HG03108 (cell line): ENCODE measurements at regions not wholly inside any gene's neighbourhood (a gene's known extent, or its start where the extent isn't known, plus 50 kb on each side); places are given as distances from the start of the nearest gene placed in this dataset.

Source experiments
- ATAC-seq: cut with Tn5 transposase; IDR thresholded peaks from one replicate; pipeline ENCODE4 v1.9.1; 2021; ENCODE audit warnings: moderate library complexity; ENCODE audit not compliant: unreplicated experiment

DNA sequence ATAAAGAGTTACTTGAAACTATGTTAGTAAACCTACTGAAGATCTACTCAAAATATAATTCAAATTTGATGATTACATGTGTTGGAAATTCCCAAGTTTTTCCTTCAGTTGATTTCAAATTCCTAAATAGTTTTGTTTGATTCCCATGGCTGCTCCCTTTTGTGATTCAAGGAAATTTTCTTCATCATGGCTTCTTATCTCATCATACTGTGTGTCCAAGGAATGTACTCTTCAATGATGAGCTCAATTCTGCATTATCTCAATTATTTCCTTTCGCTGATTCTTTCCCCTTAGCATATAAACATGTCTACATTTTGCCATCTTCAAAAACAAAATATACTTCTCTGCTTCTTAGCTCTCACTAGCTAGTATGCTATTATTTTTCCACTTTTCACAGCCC lies 460.4 kb upstream of the NAALADL2 start:
- no peak for ATAC-seq

DNA sequence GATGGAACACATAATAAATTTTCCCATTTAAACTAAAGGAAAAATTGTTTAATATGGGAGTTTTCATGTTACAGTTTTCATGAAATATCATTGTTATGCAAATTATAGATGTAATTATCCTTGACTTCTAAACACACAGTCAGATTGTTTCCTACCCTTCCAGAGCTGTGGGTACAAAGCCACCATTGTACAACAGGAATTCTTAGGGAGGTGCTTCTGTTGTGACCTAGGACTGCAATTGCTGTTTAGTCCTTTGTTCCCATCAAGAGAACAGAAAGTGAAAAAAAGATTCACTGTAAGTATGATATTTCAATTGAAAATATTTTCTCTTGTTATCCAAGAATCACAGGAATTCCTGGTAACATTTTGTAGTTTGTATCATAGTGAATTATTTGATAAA lies 455.3 kb upstream of the NAALADL2 start:
- no peak for ATAC-seq

DNA sequence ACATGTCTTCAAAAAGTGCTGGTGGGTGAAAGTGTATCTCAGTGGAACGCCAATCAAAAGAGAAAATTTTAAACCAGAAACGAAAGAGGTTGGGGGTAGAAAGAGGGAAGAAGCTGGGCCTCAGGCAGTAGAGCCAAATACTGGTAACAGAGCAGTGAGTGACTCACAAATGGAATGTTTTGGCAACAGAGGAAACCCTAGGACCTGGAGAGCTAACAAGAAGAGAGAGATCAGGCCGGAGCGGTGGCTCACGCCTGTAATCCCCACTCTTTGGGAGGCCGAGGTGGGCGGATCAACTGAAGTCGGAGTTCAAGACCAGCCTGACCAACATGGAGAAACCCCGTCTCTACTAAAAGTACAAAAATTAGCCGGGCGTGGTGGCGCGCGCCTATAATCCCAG lies 450.8 kb upstream of the NAALADL2 start:
- no peak for ATAC-seq

DNA sequence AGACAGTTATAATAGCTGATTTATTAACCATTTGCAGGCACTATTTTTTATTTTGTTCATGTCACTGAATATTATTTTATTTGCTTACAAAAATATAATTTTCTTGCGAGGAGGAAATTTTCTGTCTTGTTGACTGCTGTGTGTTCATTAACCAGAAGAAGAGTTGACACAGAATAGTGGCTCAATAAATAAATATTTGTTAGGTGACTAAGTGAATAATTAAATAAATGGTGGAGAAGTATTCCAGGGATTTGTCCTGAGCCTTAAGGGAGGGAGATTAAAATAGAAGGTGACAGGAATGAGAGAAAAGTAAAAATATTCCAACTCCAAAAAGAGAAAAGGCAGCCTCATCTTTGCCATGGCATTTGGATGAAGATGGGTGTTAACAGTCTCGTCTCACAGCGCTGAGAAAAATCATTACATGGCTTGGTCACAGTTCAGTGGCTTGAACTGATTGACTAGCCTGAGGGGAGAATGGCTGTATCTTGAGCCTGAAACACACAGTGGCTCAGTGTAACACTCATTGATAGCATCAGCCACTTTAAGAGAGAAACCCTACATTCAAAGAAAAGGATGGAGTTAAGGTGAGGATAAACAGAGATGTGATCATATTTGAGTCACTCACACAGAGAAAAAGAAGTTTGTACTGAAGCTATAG lies 449.9 kb upstream of the NAALADL2 start:
- no peak for ATAC-seq

DNA sequence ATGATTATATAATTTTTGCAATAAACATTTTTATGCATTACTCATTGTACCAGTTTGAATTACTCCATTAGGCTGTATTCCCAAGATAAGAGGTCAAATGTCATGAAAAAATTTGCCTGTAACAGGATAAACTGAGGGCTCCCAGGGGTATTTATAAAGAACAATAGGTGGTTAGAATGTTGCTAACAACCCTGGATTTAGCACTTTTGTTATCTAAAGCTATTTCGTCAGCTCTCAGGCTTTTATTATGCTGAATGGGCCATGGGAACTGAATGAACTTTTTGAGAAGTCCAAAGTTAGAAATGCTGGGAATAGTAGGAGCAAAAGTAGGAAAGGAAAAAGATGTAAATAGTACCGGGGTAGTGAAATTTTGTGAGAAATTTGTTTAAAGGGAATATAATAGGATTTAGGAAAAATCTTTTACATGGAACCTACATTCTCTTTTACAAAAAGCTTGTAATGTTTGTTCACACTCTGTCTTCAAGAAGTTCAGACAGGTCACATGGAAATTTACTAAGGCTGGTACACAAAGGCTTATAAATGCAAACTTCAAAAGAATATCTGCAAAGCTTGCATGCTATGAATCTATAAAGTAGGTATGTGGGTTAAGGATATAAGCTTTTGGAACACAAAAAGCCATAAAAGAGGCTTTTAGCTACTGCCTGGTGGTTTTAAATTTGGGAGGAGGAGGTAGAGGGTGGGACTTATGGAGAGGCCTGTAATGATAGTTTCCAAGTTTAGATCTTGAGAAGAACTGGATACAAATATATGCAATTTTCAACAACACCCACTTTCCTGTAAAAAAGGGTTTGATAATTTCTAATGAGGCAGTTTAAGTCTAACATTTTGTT lies 445.8 kb upstream of the NAALADL2 start:
- no peak for ATAC-seq

DNA sequence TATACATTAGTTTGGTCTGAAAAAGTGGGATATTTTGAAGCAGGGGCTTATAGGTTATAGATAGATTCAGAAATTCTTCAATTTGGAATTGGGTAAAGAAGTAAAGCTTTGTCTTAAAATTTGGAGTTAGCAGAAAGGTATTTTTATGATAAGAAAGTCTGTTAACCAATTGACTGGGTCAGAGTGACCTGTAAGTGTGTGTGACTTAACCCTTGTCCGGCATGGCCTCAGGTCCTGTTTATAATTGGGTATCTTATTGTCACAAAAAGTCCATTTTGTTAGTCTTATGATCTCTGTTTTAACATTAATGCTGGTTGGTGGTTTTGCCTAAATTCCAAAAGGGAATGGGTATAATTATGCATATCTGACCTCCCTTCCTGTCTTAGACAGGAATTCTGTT lies 444.2 kb upstream of the NAALADL2 start:
- no peak for ATAC-seq

DNA sequence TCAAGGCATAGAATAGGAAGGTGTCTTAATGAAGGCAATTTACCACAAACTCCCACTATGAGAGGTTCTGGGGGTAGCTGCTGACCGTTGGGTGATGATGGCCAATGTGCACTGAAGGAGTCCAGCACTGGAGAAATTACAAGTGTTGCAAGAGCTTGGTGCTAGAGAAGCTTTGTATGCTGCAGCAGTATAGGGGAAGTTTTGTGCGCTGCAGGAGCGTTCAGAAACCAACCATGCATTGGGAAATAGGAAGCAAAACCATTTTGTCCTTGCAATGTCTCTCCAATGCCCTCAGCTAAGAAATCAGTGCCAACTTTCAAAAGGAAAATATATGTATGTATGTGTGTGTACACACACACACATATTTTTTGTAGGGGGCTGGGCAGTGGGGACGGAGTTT lies 441.6 kb upstream of the NAALADL2 start:
- ATAC-seq: no peak

DNA sequence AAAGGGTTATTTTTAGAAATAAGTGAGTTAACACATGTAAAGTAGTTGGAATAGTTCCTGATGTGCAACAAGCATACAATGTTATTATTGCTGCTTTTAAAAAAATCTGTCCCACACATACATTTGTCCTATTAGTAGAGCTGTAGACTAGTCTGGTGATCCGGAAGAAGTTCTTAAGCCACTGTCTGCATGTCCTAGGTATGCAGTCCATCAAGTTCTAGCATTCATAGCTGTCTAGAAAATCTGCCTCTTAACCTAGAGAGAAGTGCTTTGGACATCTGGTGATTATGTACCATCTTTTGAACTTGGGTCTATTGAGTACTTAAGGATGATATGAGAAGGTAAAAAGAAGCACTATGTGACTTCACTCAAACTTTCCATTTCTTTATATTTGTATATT lies 439.9 kb upstream of the NAALADL2 start:
- no peak for ATAC-seq

DNA sequence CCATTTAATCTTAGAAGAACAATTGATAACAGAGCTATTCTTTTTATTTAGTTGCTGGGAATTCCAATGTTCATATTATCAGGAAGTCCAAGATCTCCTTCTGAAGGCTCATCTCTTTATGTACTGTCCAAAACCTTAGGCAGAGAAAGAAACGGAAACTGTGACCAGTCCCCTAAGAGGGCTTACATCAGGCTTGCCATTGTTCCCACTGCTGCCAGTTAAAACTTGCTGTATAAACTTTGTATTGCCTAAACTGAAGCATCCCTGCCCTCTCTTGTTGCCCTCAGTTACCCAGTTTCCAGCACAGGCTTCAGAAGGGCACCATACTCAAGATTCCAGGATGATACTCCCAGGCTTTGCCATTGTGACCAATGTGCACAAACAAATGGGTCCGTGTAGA lies 435.2 kb upstream of the NAALADL2 start:
- no peak for ATAC-seq

DNA sequence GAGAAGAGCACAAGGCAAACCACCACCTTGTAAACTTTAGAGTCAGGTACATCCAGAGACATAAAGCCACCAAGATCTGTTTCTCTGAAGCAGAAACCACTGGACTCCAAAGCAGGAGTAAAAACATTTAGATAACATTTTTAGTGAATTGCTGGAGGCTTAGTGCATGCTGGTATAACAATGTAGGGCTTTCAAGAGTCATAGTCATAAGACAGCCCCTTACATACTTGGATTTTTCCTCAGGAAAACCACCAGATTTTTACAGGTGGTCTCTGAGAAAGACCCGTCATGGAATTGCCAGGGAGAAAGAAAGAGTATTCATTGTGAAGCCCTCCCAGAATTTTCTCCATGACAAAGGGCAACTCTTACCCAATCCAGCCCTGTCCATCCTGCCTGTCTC lies 434.5 kb upstream of the NAALADL2 start:
- no peak for ATAC-seq

DNA sequence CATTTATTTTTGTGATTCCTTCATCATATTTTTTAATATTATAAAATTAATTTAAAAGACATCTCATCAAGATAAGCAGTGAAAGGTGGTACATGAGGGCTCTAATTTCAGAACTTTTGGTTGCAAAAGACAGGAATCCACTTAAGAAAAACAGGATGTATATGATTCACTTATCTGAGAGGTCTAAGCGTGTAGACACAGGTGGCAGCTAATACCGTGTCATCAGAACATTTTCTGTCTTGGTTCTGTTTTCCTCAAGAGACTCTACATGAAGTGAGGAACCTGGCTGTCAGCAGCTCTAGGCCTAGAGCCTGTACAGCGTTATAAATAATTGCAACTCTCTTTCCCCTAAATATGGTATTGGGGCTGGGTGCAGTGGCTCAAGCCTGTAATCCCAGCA lies 433.7 kb upstream of the NAALADL2 start:
- ATAC-seq: no peak

DNA sequence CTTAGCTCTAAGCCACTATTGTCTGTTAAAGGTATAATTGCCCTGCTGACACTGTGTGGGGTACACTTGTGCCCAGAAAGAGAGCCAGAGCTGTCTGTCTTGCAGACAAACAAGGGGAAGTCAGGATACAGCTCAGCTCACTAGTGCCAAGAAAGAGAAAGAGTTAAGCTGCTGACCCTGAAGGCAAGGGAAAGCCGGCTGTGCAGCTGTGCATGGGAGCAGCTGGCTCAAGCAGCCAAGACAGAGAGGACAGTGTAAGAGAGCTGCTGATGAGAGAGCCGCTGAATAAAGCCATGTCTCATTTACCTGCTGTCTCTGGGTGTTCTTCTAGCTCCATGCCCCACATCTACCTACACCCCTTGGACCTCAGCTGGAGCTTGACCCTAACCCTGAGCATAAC lies 428.1 kb upstream of the NAALADL2 start:
- ATAC-seq: no peak

DNA sequence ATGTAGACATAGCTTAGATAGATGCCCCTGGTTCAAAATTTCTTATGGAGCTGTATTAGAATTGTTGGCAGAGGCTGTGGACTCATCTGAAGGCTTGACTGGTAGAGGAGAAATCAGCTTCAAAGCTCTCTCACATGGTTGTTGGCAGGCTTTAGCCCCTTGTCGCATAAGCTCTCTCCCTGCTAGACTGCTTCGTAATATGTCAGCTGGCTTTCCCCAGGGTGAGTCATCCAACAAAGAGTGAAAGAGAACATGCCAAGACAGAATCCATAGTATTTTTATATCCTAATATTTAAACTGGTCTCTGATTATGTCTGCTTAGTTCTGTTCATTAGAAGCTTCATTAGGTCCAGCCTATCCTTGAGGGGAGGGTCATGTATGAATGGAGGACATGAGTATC lies 427.4 kb upstream of the NAALADL2 start:
- no peak for ATAC-seq

DNA sequence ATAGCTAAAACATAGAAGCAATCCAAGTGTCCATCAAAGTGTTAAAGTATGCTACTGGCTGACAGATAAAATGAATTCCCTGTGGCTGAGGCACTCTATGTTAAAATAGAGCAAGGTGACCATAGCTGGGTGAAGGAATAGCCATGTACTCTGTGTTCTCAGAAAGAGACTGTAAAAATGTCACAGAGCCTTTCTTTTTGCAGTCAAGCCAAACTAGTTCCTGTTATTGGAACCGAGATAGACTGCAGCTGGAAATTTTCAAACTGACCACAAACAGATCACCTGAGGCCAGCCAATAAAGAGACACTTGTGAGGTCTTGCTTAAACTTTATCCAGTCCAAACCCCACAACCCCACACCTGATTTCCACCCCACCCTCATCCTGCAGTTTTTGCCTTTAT lies 422.8 kb upstream of the NAALADL2 start:
- ATAC-seq: no peak

DNA sequence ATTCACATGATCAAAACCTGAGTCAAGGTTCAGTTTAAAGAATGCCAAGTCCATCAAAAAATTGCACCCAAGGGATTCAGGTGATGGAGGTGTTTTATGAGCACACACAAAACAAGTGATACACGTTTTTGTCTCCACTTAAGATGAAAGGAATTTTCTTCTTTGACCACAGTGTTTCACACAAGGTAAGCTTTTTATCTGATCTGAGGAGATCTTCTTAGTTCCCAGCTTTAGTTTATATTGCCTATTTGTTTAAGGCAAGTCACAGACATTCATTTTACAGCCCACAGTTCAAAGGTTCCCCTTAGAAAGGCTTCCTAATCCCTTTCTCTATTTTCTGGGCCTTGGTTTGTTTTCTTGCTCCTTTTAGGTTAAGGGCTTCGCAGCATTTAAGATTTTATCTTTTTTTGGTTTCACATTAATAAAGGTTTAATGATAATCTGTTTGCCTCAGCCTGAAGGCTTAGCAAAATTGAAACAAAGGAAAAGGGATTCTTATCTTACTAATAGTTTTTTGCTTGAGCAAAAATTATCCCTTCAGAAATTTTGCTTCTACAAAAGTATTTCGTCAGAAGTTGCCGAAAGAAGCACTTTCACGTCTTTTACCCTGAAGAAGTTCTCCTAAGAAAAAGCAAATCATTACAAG lies 420.5 kb upstream of the NAALADL2 start:
- no peak for ATAC-seq

DNA sequence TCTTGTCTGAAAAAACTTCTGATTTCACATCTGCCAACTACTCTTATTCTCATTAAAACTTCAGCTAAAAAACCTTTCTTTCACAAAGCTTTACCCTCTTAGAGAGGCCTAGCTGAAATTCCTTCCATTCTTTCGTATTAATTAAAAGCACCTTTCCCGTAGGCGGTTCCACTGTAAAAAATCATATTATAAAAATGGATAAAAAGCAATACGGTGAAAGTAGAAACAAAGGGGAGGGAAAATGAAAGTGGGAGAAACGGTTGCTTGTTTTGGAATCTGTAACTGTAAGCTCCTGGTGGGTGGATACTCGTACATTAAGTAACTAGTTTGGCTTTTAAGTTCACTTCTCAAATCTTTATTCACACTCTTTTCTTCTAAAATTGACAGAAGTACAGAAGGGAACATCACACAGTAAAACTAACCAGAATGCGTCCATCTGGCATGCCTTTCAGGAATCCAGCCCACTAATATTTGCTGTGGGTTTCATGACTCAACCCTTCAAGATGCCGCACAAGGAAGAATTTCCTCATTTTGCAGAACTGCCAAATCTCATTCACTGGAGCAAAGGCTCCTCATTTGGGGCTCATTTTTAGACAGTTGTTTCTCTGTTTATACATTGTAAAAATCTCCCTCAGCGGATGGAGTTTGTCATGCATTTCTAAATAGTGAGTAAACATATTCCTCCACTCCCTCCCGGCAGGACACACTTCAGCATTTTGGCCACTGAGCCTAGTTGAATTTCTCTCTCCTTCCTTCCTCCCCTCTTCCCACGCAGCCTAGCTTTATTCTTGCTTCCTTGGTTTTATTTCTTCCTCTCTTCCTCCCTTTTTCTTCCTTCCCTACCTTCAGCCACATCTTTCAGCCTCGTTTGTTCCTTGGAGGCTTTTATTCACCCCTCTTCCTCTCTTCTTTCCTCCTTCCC lies 419.5 kb upstream of the NAALADL2 start:
- ATAC-seq: no peak

DNA sequence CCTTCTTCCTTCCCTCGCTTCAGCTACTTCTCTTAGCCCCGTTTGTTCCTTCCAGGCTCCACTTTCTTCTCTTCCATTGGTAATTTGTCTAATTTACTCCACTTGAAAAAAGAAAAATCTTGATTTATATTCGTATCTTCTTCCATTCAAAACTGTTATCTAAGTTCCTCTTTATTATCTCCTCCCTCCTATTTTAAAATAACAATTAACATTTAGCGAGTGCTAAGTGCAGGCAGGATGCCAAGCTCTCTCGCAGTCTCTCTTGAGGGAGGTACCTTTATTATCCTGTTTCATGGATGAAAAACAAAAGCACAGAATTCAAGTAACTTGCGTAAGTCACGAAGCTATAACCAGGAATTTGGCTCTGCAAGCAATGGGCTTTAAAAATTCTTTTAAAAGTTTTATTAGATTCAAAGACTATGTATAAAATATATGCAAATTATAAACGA lies 418.9 kb upstream of the NAALADL2 start:
- no peak for ATAC-seq

DNA sequence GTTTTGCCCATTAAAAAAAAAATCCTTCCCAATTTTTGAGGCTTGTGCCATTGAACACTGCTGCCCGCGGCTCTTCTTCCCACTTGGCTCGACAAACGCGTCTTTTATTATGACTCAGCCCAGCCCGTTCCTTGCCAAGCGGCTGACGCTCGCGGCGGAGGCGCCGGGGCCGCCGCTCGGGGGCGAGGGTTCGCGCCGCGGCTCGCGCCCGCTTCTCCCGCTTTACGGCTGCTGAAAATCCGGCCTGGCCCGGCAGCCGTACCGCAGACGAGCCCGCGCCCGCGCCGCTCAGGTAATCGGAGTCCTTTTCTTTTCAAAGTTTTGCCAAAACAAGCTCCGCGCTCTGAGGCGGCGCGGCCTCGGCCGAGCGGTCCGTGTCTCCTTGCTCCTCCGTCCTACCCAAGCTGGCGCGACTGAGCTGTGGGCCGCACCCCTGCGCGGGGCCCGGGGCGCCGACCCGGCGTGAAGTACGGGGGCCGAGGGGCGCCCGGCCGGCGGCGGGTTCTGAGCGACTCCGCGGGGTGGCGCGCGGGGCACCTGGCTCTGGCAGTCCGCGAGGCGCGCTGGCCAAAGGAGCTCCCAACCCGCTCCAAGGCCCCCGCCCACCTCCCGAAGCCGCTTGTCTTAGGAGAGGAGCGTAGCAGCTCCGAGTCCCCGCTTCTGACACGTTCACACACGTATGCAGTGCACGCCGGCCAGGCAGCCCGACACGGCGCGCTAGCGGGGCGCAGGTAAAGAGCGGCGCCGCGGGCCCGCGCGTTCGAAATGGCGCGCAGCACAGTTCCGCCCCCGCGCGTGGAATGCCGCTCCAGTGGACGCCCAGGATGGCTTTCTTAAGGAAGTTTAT lies 418.2 kb upstream of the NAALADL2 start:
- peak; percentile 70 for ATAC-seq

DNA sequence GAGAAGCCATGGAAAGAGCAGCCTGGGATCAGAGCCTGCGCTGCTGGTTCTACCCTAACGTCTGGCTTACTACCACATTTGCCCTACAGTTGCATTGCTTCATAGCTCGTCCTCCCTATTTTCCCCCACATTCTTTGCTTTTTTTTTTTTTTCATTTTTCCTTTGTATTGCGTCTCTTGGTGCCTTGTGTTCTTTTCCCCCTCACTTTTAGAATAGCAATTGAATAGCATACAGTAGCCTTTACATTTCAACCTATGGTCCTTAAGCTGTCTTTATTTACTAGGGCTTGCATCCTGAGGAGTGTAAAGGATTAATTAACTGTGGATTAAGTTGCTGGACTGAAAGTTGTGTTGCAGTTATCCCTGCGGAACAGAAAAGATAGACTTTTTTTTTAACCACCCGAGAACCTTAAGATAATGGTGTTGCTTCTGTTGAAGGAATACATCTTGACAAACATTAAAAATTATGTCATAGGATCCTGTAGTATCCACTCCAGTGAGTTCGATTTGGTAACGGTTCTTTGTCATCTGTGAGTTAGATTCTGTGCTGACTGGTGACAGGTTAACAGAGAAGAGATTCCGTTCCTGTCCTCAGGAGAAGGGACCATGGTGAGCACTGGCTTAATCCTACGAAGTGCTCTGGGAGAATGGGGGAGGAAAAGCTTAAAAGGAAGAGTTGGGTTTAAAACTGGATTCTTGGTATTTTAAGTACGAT lies 417.4 kb upstream of the NAALADL2 start:
- ATAC-seq: no peak

DNA sequence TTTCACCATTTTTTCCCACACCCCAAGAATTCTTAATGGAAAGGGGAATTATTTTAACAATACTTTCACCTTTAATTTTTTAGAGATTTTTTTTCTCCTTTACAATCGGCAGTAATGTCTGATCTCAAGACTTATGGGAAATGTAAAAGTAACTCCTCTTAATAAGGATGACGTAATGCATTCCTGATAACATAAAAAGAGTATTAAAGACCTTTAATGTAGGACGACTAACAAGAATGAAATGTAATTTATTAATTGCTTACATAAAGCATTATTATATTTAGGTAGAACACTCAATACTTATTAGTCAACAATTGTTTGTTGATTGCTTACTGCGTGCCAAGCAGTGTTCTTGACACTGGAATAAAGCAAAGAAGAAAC lies 416.8 kb upstream of the NAALADL2 start:
- ATAC-seq: no peak
